Neural crest cell (in vitro differentiated cells): ENCODE measurements at regions not wholly inside any gene's neighbourhood (a gene's known extent, or its start where the extent isn't known, plus 50 kb on each side); places are given as distances from the start of the nearest gene placed in this dataset.

ENCODE experiments used
- DNase-seq: peaks from one replicate; pipeline ENCODE4 v3.0.0; 2021; ENCODE audit warnings: low read depth, mixed read lengths, low spot score
- H3K27ac Mint-ChIP-seq: one replicate; pipeline ENCODE4 v1.8.0; 2021; ENCODE audit warnings: mild to moderate bottlenecking, mixed read lengths; ENCODE audit not compliant: unreplicated experiment
- H3K27me3 Mint-ChIP-seq: 2 replicates; pipeline ENCODE4 v1.8.0; 2021; ENCODE audit warnings: low read depth, mild to moderate bottlenecking, mixed read lengths
- H3K36me3 Mint-ChIP-seq: 2 replicates; pipeline ENCODE4 v1.8.0; 2021; ENCODE audit warnings: low read depth, mild to moderate bottlenecking, mixed read lengths
- H3K4me1 Mint-ChIP-seq: 2 replicates; pipeline ENCODE4 v1.8.0; 2021; ENCODE audit warnings: mixed read lengths
- H3K4me3 Mint-ChIP-seq: one replicate; pipeline ENCODE4 v1.8.0; 2021; ENCODE audit warnings: mild to moderate bottlenecking, mixed read lengths
- H3K9me3 Mint-ChIP-seq: 2 replicates; pipeline ENCODE4 v1.8.0; 2021; ENCODE audit warnings: mixed read lengths
- TF ChIP-seq, protein P1 (sequence below): fragments of 200-600 bp; sonication (generic); conservative IDR thresholded peaks from 2 replicates; pipeline ENCODE4 v1.5.0; 2021; ENCODE audit warnings: antibody characterized with exemption, mild to moderate bottlenecking

DNA sequence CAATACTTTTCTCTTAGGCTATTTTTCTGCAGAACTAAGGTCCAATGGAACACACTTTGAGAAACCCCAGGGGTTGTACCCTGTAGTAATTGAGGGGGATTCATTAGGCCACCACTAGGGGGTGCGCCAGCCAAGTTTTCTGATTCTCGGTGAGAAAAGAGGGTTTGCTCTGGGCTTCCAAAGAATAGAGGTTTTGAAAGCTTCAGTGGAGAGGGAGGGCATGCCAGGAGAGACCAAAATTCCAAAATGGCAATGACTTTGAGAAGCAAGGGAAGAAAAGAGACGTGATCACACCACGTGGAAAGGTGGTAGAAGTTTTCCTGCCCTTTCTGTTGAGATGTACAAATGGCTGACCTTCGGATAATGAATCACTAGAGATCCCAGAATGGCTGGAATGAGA, 323.3 kb downstream of the RPS6KC1 start:
- DNase-seq: peak; percentile 89
- Mint-ChIP-seq H3K9me3 (no peaks in the 10 kb centered on the region), H3K4me3 (no peak overlapping the region), H3K4me1 (peaks cover 13% of the 10 kb centered on the region), H3K27ac (no peak overlapping the region), H3K27me3 (no peaks in the 10 kb centered on the region), H3K36me3 (no peaks in the 10 kb centered on the region)
- TF ChIP-seq, protein P1, sequence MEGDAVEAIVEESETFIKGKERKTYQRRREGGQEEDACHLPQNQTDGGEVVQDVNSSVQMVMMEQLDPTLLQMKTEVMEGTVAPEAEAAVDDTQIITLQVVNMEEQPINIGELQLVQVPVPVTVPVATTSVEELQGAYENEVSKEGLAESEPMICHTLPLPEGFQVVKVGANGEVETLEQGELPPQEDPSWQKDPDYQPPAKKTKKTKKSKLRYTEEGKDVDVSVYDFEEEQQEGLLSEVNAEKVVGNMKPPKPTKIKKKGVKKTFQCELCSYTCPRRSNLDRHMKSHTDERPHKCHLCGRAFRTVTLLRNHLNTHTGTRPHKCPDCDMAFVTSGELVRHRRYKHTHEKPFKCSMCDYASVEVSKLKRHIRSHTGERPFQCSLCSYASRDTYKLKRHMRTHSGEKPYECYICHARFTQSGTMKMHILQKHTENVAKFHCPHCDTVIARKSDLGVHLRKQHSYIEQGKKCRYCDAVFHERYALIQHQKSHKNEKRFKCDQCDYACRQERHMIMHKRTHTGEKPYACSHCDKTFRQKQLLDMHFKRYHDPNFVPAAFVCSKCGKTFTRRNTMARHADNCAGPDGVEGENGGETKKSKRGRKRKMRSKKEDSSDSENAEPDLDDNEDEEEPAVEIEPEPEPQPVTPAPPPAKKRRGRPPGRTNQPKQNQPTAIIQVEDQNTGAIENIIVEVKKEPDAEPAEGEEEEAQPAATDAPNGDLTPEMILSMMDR: peak; percentile 91

GRCh38 chr1:213375002-213375401, 324.0 kb downstream of the RPS6KC1 start:
- peaks cover 13% of the 10 kb centered on the region for H3K4me1 Mint-ChIP-seq
- no peaks in the 10 kb centered on the region for H3K9me3 Mint-ChIP-seq
- H3K27me3 Mint-ChIP-seq: no peaks in the 10 kb centered on the region
- no peak overlapping the region for H3K4me3 Mint-ChIP-seq
- TF ChIP-seq, protein P1: no peak
- no peak overlapping the region for H3K27ac Mint-ChIP-seq
- DNase-seq: no peak
- no peaks in the 10 kb centered on the region for H3K36me3 Mint-ChIP-seq

GRCh38 chr1:213376862-213377372, 325.9 kb downstream of the RPS6KC1 start:
- Mint-ChIP-seq H3K27me3 (no peaks in the 10 kb centered on the region), H3K4me1 (peaks cover 13% of the 10 kb centered on the region), H3K27ac (no peak overlapping the region), H3K36me3 (no peaks in the 10 kb centered on the region), H3K4me3 (no peak overlapping the region), H3K9me3 (no peaks in the 10 kb centered on the region)
- no peak for DNase-seq
- TF ChIP-seq, protein P1: no peak

- TF ChIP-seq, protein P1: no peak
- Mint-ChIP-seq H3K36me3 (no peaks in the 10 kb centered on the region), H3K27ac (no peak overlapping the region), H3K9me3 (peaks cover 2% of the 10 kb centered on the region), H3K4me3 (no peak overlapping the region), H3K27me3 (no peaks in the 10 kb centered on the region), H3K4me1 (peaks cover 8% of the 10 kb centered on the region)
- DNase-seq: no peak
These were observed 329.8 kb downstream of the RPS6KC1 start for GRCh38 chr1:213380865-213381264.

GRCh38 chr1:213381572-213382084, 330.6 kb downstream of the RPS6KC1 start:
- Mint-ChIP-seq H3K9me3 (peaks cover 2% of the 10 kb centered on the region), H3K4me1 (peaks cover 6% of the 10 kb centered on the region), H3K36me3 (no peaks in the 10 kb centered on the region), H3K27ac (no peak overlapping the region), H3K4me3 (no peak overlapping the region), H3K27me3 (no peaks in the 10 kb centered on the region)
- TF ChIP-seq, protein P1: no peak
- DNase-seq: no peak
